OCI-LY7 (cell line): ENCODE measurements at regions not wholly inside any gene's neighbourhood (a gene's known extent, or its start where the extent isn't known, plus 50 kb on each side); places are given as distances from the start of the nearest gene placed in this dataset.

ENCODE experiments used
- BruUV-seq: library from RNA; stranded (reverse); fragments of 400-500 nt; replicated peaks from 2 replicates; lab custom pipeline; 2021; lab: Mats Ljungman, UMichigan
- CTCF ChIA-PET: fragments of 300-600 bp; sonication (Branson Sonifier 250); formaldehyde crosslinking; loops from one replicate; lab custom pipeline; 2022; ENCODE audit warnings: antibody characterized with exemption; ENCODE audit not compliant: unreplicated experiment; lab: Charles Lee
- POLR2A ChIA-PET: fragments of 300-600 bp; sonication (Branson Sonifier 250); formaldehyde crosslinking; loops from one replicate; lab custom pipeline; 2022; ENCODE audit warnings: antibody characterized with exemption; lab: Charles Lee
- DNase-seq: peaks from one replicate; pipeline ENCODE4 v3.0.0-alpha.2; 2015; ENCODE audit warnings: low spot score
- H2AFZ ChIP-seq: fragments of 200-600 bp; sonication (generic), shearing (Covaris generic); 2 replicates; pipeline ENCODE4 v1.6.1; 2014; ENCODE audit warnings: mild to moderate bottlenecking, antibody characterized with exemption, low read length, moderate library complexity
- H3K27ac ChIP-seq: fragments of 200-600 bp; sonication (generic); 2 replicates; pipeline ENCODE4 v1.5.1; 2014; ENCODE audit warnings: mixed run types, low read depth, mild to moderate bottlenecking, moderate library complexity, low read length, inconsistent platforms; ENCODE audit not compliant: poor library complexity, severe bottlenecking
- H3K36me3 ChIP-seq: fragments of 200-600 bp; sonication (generic); 2 replicates; pipeline ENCODE4 v1.6.1; 2014; ENCODE audit warnings: mild to moderate bottlenecking, antibody characterized with exemption, low read length, moderate library complexity, mixed read lengths; ENCODE audit not compliant: insufficient read depth
- H3K4me1 ChIP-seq: fragments of 200-600 bp; sonication (generic); 2 replicates; pipeline ENCODE4 v1.5.1; 2014; ENCODE audit warnings: mild to moderate bottlenecking, low read length; ENCODE audit not compliant: insufficient read depth, poor library complexity, severe bottlenecking
- H3K4me2 ChIP-seq: fragments of 200-600 bp; sonication (generic); 2 replicates; pipeline ENCODE4 v1.6.1; 2014; ENCODE audit warnings: mild to moderate bottlenecking, low read length
- H3K4me3 ChIP-seq: fragments of 200-600 bp; sonication (generic); 2 replicates; pipeline ENCODE4 v1.5.1; 2014; ENCODE audit warnings: mild to moderate bottlenecking, low read depth, low read length; ENCODE audit not compliant: poor library complexity, severe bottlenecking
- H3K79me2 ChIP-seq: fragments of 200-600 bp; sonication (generic); 2 replicates; pipeline ENCODE4 v1.6.1; 2016; ENCODE audit warnings: low read depth, mild to moderate bottlenecking, low read length, moderate library complexity, mixed read lengths; ENCODE audit not compliant: insufficient read depth
- H3K9me2 ChIP-seq: fragments of 200-600 bp; sonication (generic); 2 replicates; pipeline ENCODE4 v1.6.1; 2016; ENCODE audit warnings: mild to moderate bottlenecking, low read length, mixed read lengths; ENCODE audit not compliant: insufficient read depth
- H3K9me3 ChIP-seq: fragments of 200-600 bp; sonication (generic); 2 replicates; pipeline ENCODE4 v1.6.1; 2014; ENCODE audit warnings: mild to moderate bottlenecking, mixed run types, low read length, mixed read lengths
- H4K20me1 ChIP-seq: fragments of 200-600 bp; sonication (generic); 2 replicates; pipeline ENCODE4 v1.6.1; 2014; ENCODE audit warnings: mild to moderate bottlenecking, antibody characterized with exemption, low read length, moderate library complexity, mixed read lengths; ENCODE audit not compliant: insufficient read depth
- CTCF ChIP-seq: fragments of 200-600 bp; sonication (generic); conservative IDR thresholded peaks from 2 replicates; pipeline ENCODE4 v1.5.1; 2014; ENCODE audit warnings: mild to moderate bottlenecking, antibody characterized with exemption, low read length, moderate library complexity, mixed read lengths
- EZH2phosphoT487 ChIP-seq: fragments of 200-600 bp; sonication (generic); IDR thresholded peaks from 2 replicates; pipeline ENCODE4 v1.6.1; 2018; ENCODE audit warnings: low read depth, borderline replicate concordance, mild to moderate bottlenecking, mixed run types, antibody characterized with exemption, low read length, moderate library complexity, mixed read lengths
- intact Hi-C: fragments of 100-400 bp; cut with micrococcal nuclease; formaldehyde crosslinking; loops from one replicate; pipeline ENCODE4 v1.10.0; 2022; ENCODE audit not compliant: unreplicated experiment

GRCh38 chrX:69066966-69067525, 98.2 kb downstream of the PJA1 start:
- no peaks in the 10 kb centered on the region for H4K20me1 ChIP-seq
- H2AFZ ChIP-seq, result no peak overlapping the region
- intact Hi-C loops, result no loop called here
- H3K9me3 ChIP-seq, result no peaks in the 10 kb centered on the region
- no peaks in the 10 kb centered on the region for H3K79me2 ChIP-seq
- H3K36me3 ChIP-seq, result no peaks in the 10 kb centered on the region
- ChIA-PET POLR2A (no interaction called here), CTCF (no interaction called here)
- no peak overlapping the region for H3K4me2 ChIP-seq
- no TSS peak for BruUV-seq
- TF ChIP-seq CTCF, result no peak
- TF ChIP-seq EZH2phosphoT487, result no peak
- no peaks in the 10 kb centered on the region for H3K9me2 ChIP-seq
- H3K27ac ChIP-seq, result no peak overlapping the region
- H3K4me1 ChIP-seq, result no peaks in the 10 kb centered on the region
- H3K4me3 ChIP-seq, result no peak overlapping the region
- DNase-seq, result no peak

- no TSS peak for BruUV-seq
- no peaks in the 10 kb centered on the region for H3K9me3 ChIP-seq
- DNase-seq, result no peak
- no peaks in the 10 kb centered on the region for H3K79me2 ChIP-seq
- TF ChIP-seq EZH2phosphoT487 (no peak), CTCF (no peak)
- no peaks in the 10 kb centered on the region for H3K4me1 ChIP-seq
- H3K9me2 ChIP-seq, result no peaks in the 10 kb centered on the region
- intact Hi-C loops, result no loop called here
- ChIA-PET CTCF (no interaction called here), POLR2A (no interaction called here)
- H4K20me1 ChIP-seq, result no peaks in the 10 kb centered on the region
- H2AFZ ChIP-seq, result no peak overlapping the region
- H3K4me2 ChIP-seq, result no peak overlapping the region
- H3K36me3 ChIP-seq, result no peaks in the 10 kb centered on the region
- no peak overlapping the region for H3K4me3 ChIP-seq
- H3K27ac ChIP-seq, result no peak overlapping the region
Measured at GRCh38 chrX:69066021-69066757, 99.1 kb downstream of the PJA1 start.

- Histone ChIP-seq H2AFZ (no peak overlapping the region), H3K4me2 (no peak overlapping the region), H3K4me3 (no peak overlapping the region), H3K4me1 (no peaks in the 10 kb centered on the region), H3K9me2 (no peaks in the 10 kb centered on the region), H3K27ac (no peak overlapping the region), H4K20me1 (no peaks in the 10 kb centered on the region), H3K36me3 (no peaks in the 10 kb centered on the region), H3K9me3 (no peaks in the 10 kb centered on the region), H3K79me2 (no peaks in the 10 kb centered on the region)
- intact Hi-C loops, result no loop called here
- DNase-seq, result no peak
- no TSS peak for BruUV-seq
- ChIA-PET CTCF (no interaction called here), POLR2A (interaction anchor here (0.6 kb wide), 1 partner anchor 18 kb away, joined by 3 read pairs; no protein-coding TSS in a partner anchor)
- no peak for TF ChIP-seq CTCF
- TF ChIP-seq EZH2phosphoT487, result no peak
Measured at GRCh38 chrX:69065451-69065850, 99.8 kb downstream of the PJA1 start.
